ENCODE measurements at regions not wholly inside any gene's neighbourhood (a gene's known extent, or its start where the extent isn't known, plus 50 kb on each side); places are given as distances from the start of the nearest gene placed in this dataset.

DNA sequence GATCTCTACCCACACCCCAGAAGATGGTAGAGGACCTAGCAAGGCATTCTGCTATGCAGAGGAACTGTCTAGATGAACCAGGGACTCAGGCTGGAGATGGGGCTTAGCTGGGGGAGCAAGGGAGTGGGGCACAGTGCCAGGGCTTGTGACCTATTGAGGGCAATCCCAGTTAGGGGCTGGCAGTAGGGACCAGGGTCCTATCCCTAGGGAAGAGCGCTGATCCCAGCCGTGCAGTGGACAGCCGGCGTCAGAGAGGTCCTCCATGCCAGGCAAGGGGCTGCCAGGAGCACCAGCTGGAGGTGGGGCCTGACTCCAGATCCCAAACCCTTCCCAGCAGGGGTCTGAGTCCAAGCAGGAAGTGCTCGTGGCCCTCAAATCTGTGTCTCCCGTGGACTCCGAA lies 52.7 kb upstream of the NEURL1B start:
- TF ChIP-seq, protein P1, sequence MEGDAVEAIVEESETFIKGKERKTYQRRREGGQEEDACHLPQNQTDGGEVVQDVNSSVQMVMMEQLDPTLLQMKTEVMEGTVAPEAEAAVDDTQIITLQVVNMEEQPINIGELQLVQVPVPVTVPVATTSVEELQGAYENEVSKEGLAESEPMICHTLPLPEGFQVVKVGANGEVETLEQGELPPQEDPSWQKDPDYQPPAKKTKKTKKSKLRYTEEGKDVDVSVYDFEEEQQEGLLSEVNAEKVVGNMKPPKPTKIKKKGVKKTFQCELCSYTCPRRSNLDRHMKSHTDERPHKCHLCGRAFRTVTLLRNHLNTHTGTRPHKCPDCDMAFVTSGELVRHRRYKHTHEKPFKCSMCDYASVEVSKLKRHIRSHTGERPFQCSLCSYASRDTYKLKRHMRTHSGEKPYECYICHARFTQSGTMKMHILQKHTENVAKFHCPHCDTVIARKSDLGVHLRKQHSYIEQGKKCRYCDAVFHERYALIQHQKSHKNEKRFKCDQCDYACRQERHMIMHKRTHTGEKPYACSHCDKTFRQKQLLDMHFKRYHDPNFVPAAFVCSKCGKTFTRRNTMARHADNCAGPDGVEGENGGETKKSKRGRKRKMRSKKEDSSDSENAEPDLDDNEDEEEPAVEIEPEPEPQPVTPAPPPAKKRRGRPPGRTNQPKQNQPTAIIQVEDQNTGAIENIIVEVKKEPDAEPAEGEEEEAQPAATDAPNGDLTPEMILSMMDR (IDR thresholded peaks at IDR 0.05): no peak
- TF ChIP-seq POLR2A (IDR thresholded peaks at IDR 0.05): no peak

Data from lower leg skin (tissue), 3 donors.